H1 (cell line): ENCODE measurements at regions not wholly inside any gene's neighbourhood (a gene's known extent, or its start where the extent isn't known, plus 50 kb on each side); places are given as distances from the start of the nearest gene placed in this dataset.

Experiments
- CTCF ChIA-PET: fragments of 300-600 bp; sonication (Branson Sonifier 250); formaldehyde crosslinking; loops from one replicate; lab custom pipeline; 2021; ENCODE audit not compliant: partially characterized antibody; lab: Charles Lee
- POLR2A ChIA-PET: fragments of 300-600 bp; sonication (Branson Sonifier 250); formaldehyde crosslinking; loops from one replicate; lab custom pipeline; 2021; ENCODE audit warnings: inconsistent platforms; ENCODE audit not compliant: partially characterized antibody; lab: Charles Lee
- DNase-seq, 2 experiments: peaks; one replicate each; pipeline versions ENCODE4 v3.0.0 to v3.0.0-alpha.2; 2010 to 2022; ENCODE audit warnings: low spot score in 2 of 2, low read depth in 1 of 2, mixed read lengths in 1 of 2
- FAIRE-seq: peaks from 2 replicates; lab custom pipeline; 2011; peaks lifted over from hg19 to GRCh38; lab: Jason Lieb, UNC
- H2AFZ ChIP-seq: 2 replicates; pipeline ENCODE4 v1.8.1; 2012; ENCODE audit warnings: low read length, inconsistent platforms
- H2AK5ac ChIP-seq: 2 replicates; pipeline ENCODE4 v1.6.1; 2013; ENCODE audit warnings: low read depth, low read length
- H2BK120ac ChIP-seq: replicated peaks from 2 replicates; pipeline ENCODE3; 2013; ENCODE audit warnings: low read depth, low read length, inconsistent platforms
- H2BK12ac ChIP-seq: 2 replicates; pipeline ENCODE4 v1.6.1; 2013; ENCODE audit warnings: low read depth, low read length
- H2BK15ac ChIP-seq: 2 replicates; pipeline ENCODE4 v1.6.1; 2013; ENCODE audit warnings: low read length
- H2BK20ac ChIP-seq: 2 replicates; pipeline ENCODE4 v1.6.1; 2013; ENCODE audit warnings: low read length
- H2BK5ac ChIP-seq: 2 replicates; pipeline ENCODE4 v1.6.1; 2013; ENCODE audit warnings: low read depth, low read length
- H3K14ac ChIP-seq: 2 replicates; pipeline ENCODE4 v1.6.1; 2013; ENCODE audit warnings: inconsistent platforms; ENCODE audit not compliant: insufficient read length
- H3K18ac ChIP-seq: 2 replicates; pipeline ENCODE4 v1.6.1; 2013; ENCODE audit warnings: low read length; ENCODE audit errors: extremely low read depth
- H3K23ac ChIP-seq: 2 replicates; pipeline ENCODE4 v1.6.1; 2013; ENCODE audit warnings: inconsistent platforms; ENCODE audit not compliant: insufficient read length
- H3K23me2 ChIP-seq: 2 replicates; pipeline ENCODE4 v1.6.1; 2013; ENCODE audit warnings: low read depth, low read length
- H3K27ac ChIP-seq: 2 replicates; pipeline ENCODE4 v1.6.1; 2011; ENCODE audit warnings: low read depth, low read length, inconsistent platforms
- H3K27me3 ChIP-seq, 4 experiments: replicated peaks in 1 of 4; 1 replicate in 1 of 4; 2 replicates in 3 of 4; pipeline versions ENCODE4 v1.6.1 to v1.8.1; 2011 to 2013; ENCODE audit warnings: low read length in 3 of 4, mild to moderate bottlenecking in 3 of 4, inconsistent platforms in 2 of 4, mixed read lengths in 2 of 4, moderate library complexity in 1 of 4; ENCODE audit not compliant: control insufficient read depth in 3 of 4, insufficient read depth in 3 of 4; ENCODE audit errors: extremely low read depth in 1 of 4
- H3K36me3 ChIP-seq, 4 experiments: 2 replicates each; pipeline versions ENCODE4 v1.6.1 to v1.8.1; 2011 to 2013; ENCODE audit warnings: mild to moderate bottlenecking in 4 of 4, low read length in 3 of 4, moderate library complexity in 2 of 4, control low read depth in 1 of 4, inconsistent platforms in 1 of 4; ENCODE audit not compliant: insufficient read depth in 4 of 4, control insufficient read depth in 2 of 4
- H3K4ac ChIP-seq: replicated peaks from 2 replicates; pipeline ENCODE3; 2013; ENCODE audit warnings: low read length, low read depth, mixed read lengths, inconsistent platforms; ENCODE audit not compliant: insufficient read length
- H3K4me1 ChIP-seq, 4 experiments: replicated peaks in 1 of 4; 1 replicate in 1 of 4; 2 replicates in 3 of 4; pipeline versions ENCODE4 v1.6.1 to v1.8.1; 2011 to 2013; ENCODE audit warnings: low read length in 3 of 4, inconsistent platforms in 2 of 4, mixed read lengths in 1 of 4; ENCODE audit not compliant: insufficient read depth in 4 of 4, control insufficient read depth in 3 of 4
- H3K4me2 ChIP-seq, 2 experiments: 2 replicates each; pipeline versions ENCODE4 v1.6.1 to v1.8.1; 2011 to 2013; ENCODE audit warnings: low read depth in 2 of 2, low read length in 2 of 2, control low read depth in 1 of 2, inconsistent platforms in 1 of 2, mild to moderate bottlenecking in 1 of 2; ENCODE audit not compliant: insufficient read depth in 1 of 2
- H3K4me3 ChIP-seq, 4 experiments: fragments of 200-600, 300-600 bp in 1 of 4; sonication (generic), shearing (Covaris generic), sonication (Bioruptor Twin) in 1 of 4; 2 replicates each; pipeline versions ENCODE4 v1.5.1 to v1.8.1; 2011 to 2016; ENCODE audit warnings: low read length in 4 of 4, low read depth in 3 of 4, control low read depth in 2 of 4, inconsistent platforms in 2 of 4, mild to moderate bottlenecking in 2 of 4, mixed read lengths in 1 of 4, moderate library complexity in 1 of 4; ENCODE audit not compliant: insufficient read depth in 2 of 4; ENCODE audit errors: extremely low read depth in 1 of 4
- H3K56ac ChIP-seq: replicated peaks from 2 replicates; pipeline ENCODE3; 2013; ENCODE audit warnings: low read depth, mild to moderate bottlenecking, mixed read lengths, low read length, inconsistent platforms; ENCODE audit not compliant: insufficient read length
- H3K79me1 ChIP-seq: 2 replicates; pipeline ENCODE4 v1.6.1; 2013; ENCODE audit warnings: low read depth, low read length, control low read depth
- H3K79me2 ChIP-seq, 2 experiments: 2 replicates each; pipeline versions ENCODE4 v1.6.1 to v1.8.1; 2012 to 2013; ENCODE audit warnings: low read length in 2 of 2, mild to moderate bottlenecking in 2 of 2, inconsistent platforms in 1 of 2; ENCODE audit not compliant: insufficient read depth in 2 of 2, control insufficient read depth in 1 of 2
- H3K9ac ChIP-seq, 4 experiments: replicated peaks in 1 of 4; 1 replicate in 1 of 4; 2 replicates in 3 of 4; pipeline versions ENCODE4 v1.6.1 to v1.8.1; 2011 to 2013; ENCODE audit warnings: low read depth in 3 of 4, low read length in 3 of 4, control low read depth in 2 of 4, mild to moderate bottlenecking in 2 of 4, moderate library complexity in 2 of 4, inconsistent platforms in 1 of 4; ENCODE audit errors: extremely low read depth in 1 of 4
- H3K9me3 ChIP-seq, 2 experiments: 2 replicates each; pipeline versions ENCODE4 v1.6.1 to v1.8.1; 2012 to 2013; ENCODE audit warnings: mild to moderate bottlenecking in 2 of 2, moderate library complexity in 2 of 2, control low read depth in 1 of 2, inconsistent platforms in 1 of 2, low read depth in 1 of 2, low read length in 1 of 2, mixed read lengths in 1 of 2; ENCODE audit not compliant: insufficient read depth in 2 of 2
- H4K20me1 ChIP-seq, 2 experiments: replicated peaks in 1 of 2; 2 replicates each; pipeline versions ENCODE3 to v1.8.1; 2011 to 2013; ENCODE audit warnings: inconsistent platforms in 2 of 2, low read length in 2 of 2, mild to moderate bottlenecking in 1 of 2; ENCODE audit not compliant: insufficient read depth in 2 of 2, control insufficient read depth in 1 of 2
- H4K5ac ChIP-seq: 2 replicates; pipeline ENCODE4 v1.6.1; 2013; ENCODE audit warnings: low read length, low read depth, mixed read lengths, inconsistent platforms; ENCODE audit not compliant: insufficient read length
- H4K8ac ChIP-seq: 2 replicates; pipeline ENCODE4 v1.8.0; 2013; ENCODE audit warnings: mild to moderate bottlenecking, moderate library complexity, low read length, inconsistent platforms; ENCODE audit not compliant: insufficient read depth; ENCODE audit errors: extremely low read depth
- H4K91ac ChIP-seq: replicated peaks from 2 replicates; pipeline ENCODE3; 2013; ENCODE audit warnings: low read length, mixed read lengths, inconsistent platforms; ENCODE audit not compliant: insufficient read length
- JUND ChIP-seq: IDR thresholded peaks from 2 replicates; pipeline ENCODE4 v1.6.1; 2011; ENCODE audit warnings: mild to moderate bottlenecking, improper control_type of control experiment, low read length
- WGBS, 2 experiments: shearing (Covaris generic) in 1 of 2; methylation state at CpG; one replicate each; pipeline versions ENCODE4 v1.1.6 to v1.1.7; 2013 to 2015; ENCODE audit warnings: low lambda C conversion rate in 2 of 2, mixed read lengths in 2 of 2, inconsistent platforms in 1 of 2, low coverage in 1 of 2, missing lambda C conversion rate in 1 of 2; ENCODE audit not compliant: insufficient replicate concordance in 2 of 2, insufficient coverage in 1 of 2, insufficient read length in 1 of 2; ENCODE audit errors: extremely low coverage in 1 of 2, missing lambda C conversion rate in 1 of 2; 5-methylcytosine and 5-hydroxymethylcytosine counted together

- peak; percentile 19 for FAIRE-seq
These were observed 94.2 kb downstream of the ARL5B start for GRCh38 chr10:18753312-18753895.

More at GRCh38 chr10:18753312-18753895, 94.2 kb downstream of the ARL5B start:
- Histone ChIP-seq H2AK5ac (no peak overlapping the region), H2BK20ac (peak overlapping the region; percentile 49; the same call in 1 of the 2 replicates), H3K4me3 (no peak overlapping the region; a peak in 1 of 8 replicates), H4K5ac (no peak overlapping the region), H2BK5ac (0 out of 2 replicates have a peak overlapping the region, but pooled peaks have one; percentile 19), H3K23ac (no peak overlapping the region), H3K14ac (no peak overlapping the region), H3K4me2 (0 out of 4 replicates have a peak overlapping the region, but pooled peaks have one; percentile 11 to 40), H3K27me3 (no peaks in the 10 kb centered on the region), H3K9me3 (no peaks in the 10 kb centered on the region), H4K8ac (no peak overlapping the region), H3K23me2 (peaks cover 1% of the 10 kb centered on the region; the same call in 1 of the 2 replicates), H3K79me2 (no peaks in the 10 kb centered on the region), H3K56ac (no peak overlapping the region), H2BK12ac (peak overlapping the region; percentile 72; the same call in 1 of the 2 replicates), H3K79me1 (no peaks in the 10 kb centered on the region), H3K36me3 (no peaks in the 10 kb centered on the region), H4K91ac (peak overlapping the region; percentile 50), H2BK120ac (no peak overlapping the region), H3K4me1 (peaks cover 0 to 5% (median 1%) of the 10 kb centered on the region in 4 experiments; a peak in 3 of 7 replicates), H2BK15ac (0 out of 2 replicates have a peak overlapping the region, but pooled peaks have one; percentile 9), H3K4ac (no peak overlapping the region), H3K27ac (no peak overlapping the region), H4K20me1 (no peaks in the 10 kb centered on the region), H3K18ac (no peak overlapping the region), H2AFZ (peak overlapping the region; percentile 91), H3K9ac (no peak overlapping the region)
- 70% methylated on average over 11 of the region's 11 CpGs; no CpG with 5 or more reads in 1 of the 2 experiments for WGBS, 2 experiments
- POLR2A ChIA-PET: interaction anchor here (1.3 kb wide), 1 partner anchor 10 kb away, joined by 3 read pairs; no protein-coding TSS in a partner anchor
- CTCF ChIA-PET: interaction anchor here (0.6 kb wide), 1 partner anchor 64 kb away, joined by 3 read pairs; no protein-coding TSS in a partner anchor
- no peak for DNase-seq
- no peak for TF ChIP-seq JUND
